ENCODE measurements at regions not wholly inside any gene's neighbourhood (a gene's known extent, or its start where the extent isn't known, plus 50 kb on each side); places are given as distances from the start of the nearest gene placed in this dataset.

- TF ChIP-seq MAX (IDR thresholded peaks at IDR 0.05), result no peak
- TF ChIP-seq CHD4 (IDR thresholded peaks at IDR 0.05; ENCODE audit: borderline replicate concordance), result no peak
- no peak for TF ChIP-seq NFE2L2 (conservative IDR thresholded peaks at IDR 0.05; ENCODE audit: low read length)
- TF ChIP-seq EHMT2 (IDR thresholded peaks at IDR 0.05; ENCODE audit: low read depth), result no peak
- TF ChIP-seq ZSCAN20 (CRISPR knock-in tag; IDR thresholded peaks at IDR 0.05), result no peak
- no peak for TF ChIP-seq USF2 (IDR thresholded peaks at IDR 0.05)
- no peak for TF ChIP-seq CHD2 (IDR thresholded peaks at IDR 0.05; ENCODE audit: low read length, partially characterized antibody)
- no peak for TF ChIP-seq CBX8 (IDR thresholded peaks at IDR 0.05)
- TF ChIP-seq RNF2 (IDR thresholded peaks at IDR 0.05; ENCODE audit: borderline replicate concordance, low read depth), result no peak
- TF ChIP-seq GATA3 (IDR thresholded peaks at IDR 0.05; ENCODE audit: borderline replicate concordance), result no peak
- TF ChIP-seq MAZ (IDR thresholded peaks at IDR 0.05; ENCODE audit: borderline replicate concordance, low read depth, low read length), result no peak
- TF ChIP-seq BCL3 (IDR thresholded peaks at IDR 0.05), result no peak
- TF ChIP-seq RFX5 (IDR thresholded peaks at IDR 0.05), result no peak
- no peak for TF ChIP-seq HDAC2 (IDR thresholded peaks at IDR 0.05)
- TF ChIP-seq NPAS2 (CRISPR knock-in tag; IDR thresholded peaks at IDR 0.05; ENCODE audit: borderline replicate concordance), result no peak
- no peak for TF ChIP-seq KDM1A (IDR thresholded peaks at IDR 0.05; ENCODE audit: low read depth)
- no peak for TF ChIP-seq ATOH8 (CRISPR knock-in tag; IDR thresholded peaks at IDR 0.05; ENCODE audit: low read depth)
- TF ChIP-seq NR3C1 (IDR thresholded peaks at IDR 0.05), result no peak
- Histone ChIP-seq H3K4me2 (no peak overlapping the region), H3K9me3 (no peaks in the 10 kb centered on the region), H3K27ac (no peak overlapping the region), H3K4me3 (no peak overlapping the region), H3K4me1 (no peaks in the 10 kb centered on the region)
- FAIRE-seq (no peak), ATAC-seq (no peak), DNase-seq (ENCODE audit: low read depth in 1 of 2, low spot score in 1 of 2) (no peak)
- ChIA-PET POLR2A (no interaction called here), CTCF (no interaction called here)
- WGBS (ENCODE audit: missing lambda C conversion rate), result 45% methylated on average over 5 of the region's 5 CpGs
These were observed 101.6 kb downstream of the TENT4A start for GRCh38 chr5:6814816-6815215.

GRCh38 chr5:6818594-6819511 lies 105.6 kb downstream of the TENT4A start:
- DNase-seq (ENCODE audit: low read depth in 1 of 2, low spot score in 1 of 2) (no peak), FAIRE-seq (no peak), ATAC-seq (no peak)
- Histone ChIP-seq H3K9me3 (peaks cover 21% of the 10 kb centered on the region; the same call in 2 of the 3 replicates), H3K4me2 (no peak overlapping the region), H3K27ac (no peak overlapping the region), H3K4me3 (no peak overlapping the region), H3K4me1 (no peaks in the 10 kb centered on the region)
- POLR2A ChIA-PET, result no interaction called here
- CTCF ChIA-PET, result interaction anchor here (0.5 to 1.2 kb wide), 2 partner anchors 37 to 54 kb away, joined by 3 read pairs; no protein-coding TSS in a partner anchor
- no peak for TF ChIP-seq JUNB (IDR thresholded peaks at IDR 0.05)
- no peak for TF ChIP-seq EHMT2 (IDR thresholded peaks at IDR 0.05; ENCODE audit: low read depth)
- no peak for TF ChIP-seq SMC3 (IDR thresholded peaks at IDR 0.05)
- no peak for TF ChIP-seq HOXB13 (CRISPR knock-in tag; IDR thresholded peaks at IDR 0.05; ENCODE audit: low read depth)
- WGBS (ENCODE audit: missing lambda C conversion rate), result 31% methylated on average over 14 of the region's 14 CpGs

GRCh38 chr5:6819521-6819920 lies 106.3 kb downstream of the TENT4A start:
- FAIRE-seq (no peak), DNase-seq (ENCODE audit: low read depth in 1 of 2, low spot score in 1 of 2) (no peak), ATAC-seq (no peak)
- 73% methylated on average over 6 of the region's 6 CpGs for WGBS (ENCODE audit: missing lambda C conversion rate)
- ChIA-PET CTCF (interaction anchor here (0.5 to 1.2 kb wide), 2 partner anchors 38 to 54 kb away, joined by 3 read pairs; no protein-coding TSS in a partner anchor), POLR2A (no interaction called here)
- Histone ChIP-seq H3K4me2 (no peak overlapping the region), H3K9me3 (peaks cover 21% of the 10 kb centered on the region; the same call in 2 of the 3 replicates), H3K4me1 (no peaks in the 10 kb centered on the region), H3K27ac (no peak overlapping the region), H3K4me3 (no peak overlapping the region)
- no peak for TF ChIP-seq HOXB13 (CRISPR knock-in tag; IDR thresholded peaks at IDR 0.05; ENCODE audit: low read depth)
- no peak for TF ChIP-seq E2F6 (IDR thresholded peaks at IDR 0.05; ENCODE audit: borderline replicate concordance, low read depth)
- TF ChIP-seq CBX2 (IDR thresholded peaks at IDR 0.05; ENCODE audit: borderline replicate concordance, low read depth), result no peak
- no peak for TF ChIP-seq EP300 (IDR thresholded peaks at IDR 0.05)
- TF ChIP-seq HOXA7 (CRISPR knock-in tag; IDR thresholded peaks at IDR 0.05), result no peak
- TF ChIP-seq MAX (IDR thresholded peaks at IDR 0.05), result no peak
- no peak for TF ChIP-seq NR3C1 (IDR thresholded peaks at IDR 0.05)
- no peak for TF ChIP-seq POLR2A (IDR thresholded peaks at IDR 0.05; ENCODE audit: low read length)
- no peak for TF ChIP-seq KDM1A (IDR thresholded peaks at IDR 0.05; ENCODE audit: low read depth)
- no peak for TF ChIP-seq MYC (IDR thresholded peaks at IDR 0.05; ENCODE audit: borderline replicate concordance, low read length)

Data from A549 (cell line).